ENCODE measurements at regions not wholly inside any gene's neighbourhood (a gene's known extent, or its start where the extent isn't known, plus 50 kb on each side); places are given as distances from the start of the nearest gene placed in this dataset.

DNA sequence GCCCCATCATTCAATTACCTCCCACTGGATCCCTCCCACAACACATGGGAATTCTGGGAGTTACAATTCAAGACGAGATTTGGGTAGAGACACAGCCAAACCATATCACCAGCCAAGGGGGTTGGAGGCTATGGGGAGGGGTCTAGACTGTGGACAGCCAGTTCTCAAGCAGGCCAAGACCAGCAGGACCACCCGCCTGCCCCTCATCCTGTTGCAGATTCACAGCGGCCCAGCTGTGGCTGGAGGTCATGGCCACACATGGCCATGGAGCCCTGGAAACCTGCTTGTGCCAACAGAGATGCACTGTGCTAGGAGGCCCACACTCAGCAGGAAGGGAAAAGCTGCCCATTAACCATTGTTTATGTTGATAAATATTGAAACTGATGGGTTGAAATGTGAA is 240.5 kb downstream of the TTLL2 start:
- ATAC-seq (no peak), DNase-seq (no peak)
- Histone ChIP-seq H3K27ac (peak overlapping the region; percentile 37), H3K9me3 (no peaks in the 10 kb centered on the region), H3K36me3 (no peaks in the 10 kb centered on the region), H3K4me1 (peaks cover 16% of the 10 kb centered on the region), H3K27me3 (ENCODE audit: low read depth) (no peaks in the 10 kb centered on the region), H3K4me3 (no peak overlapping the region)
- intact Hi-C loops (cut with DNase I) = no loop called here
- no peak for TF ChIP-seq CTCF (IDR thresholded peaks at IDR 0.05)

DNA sequence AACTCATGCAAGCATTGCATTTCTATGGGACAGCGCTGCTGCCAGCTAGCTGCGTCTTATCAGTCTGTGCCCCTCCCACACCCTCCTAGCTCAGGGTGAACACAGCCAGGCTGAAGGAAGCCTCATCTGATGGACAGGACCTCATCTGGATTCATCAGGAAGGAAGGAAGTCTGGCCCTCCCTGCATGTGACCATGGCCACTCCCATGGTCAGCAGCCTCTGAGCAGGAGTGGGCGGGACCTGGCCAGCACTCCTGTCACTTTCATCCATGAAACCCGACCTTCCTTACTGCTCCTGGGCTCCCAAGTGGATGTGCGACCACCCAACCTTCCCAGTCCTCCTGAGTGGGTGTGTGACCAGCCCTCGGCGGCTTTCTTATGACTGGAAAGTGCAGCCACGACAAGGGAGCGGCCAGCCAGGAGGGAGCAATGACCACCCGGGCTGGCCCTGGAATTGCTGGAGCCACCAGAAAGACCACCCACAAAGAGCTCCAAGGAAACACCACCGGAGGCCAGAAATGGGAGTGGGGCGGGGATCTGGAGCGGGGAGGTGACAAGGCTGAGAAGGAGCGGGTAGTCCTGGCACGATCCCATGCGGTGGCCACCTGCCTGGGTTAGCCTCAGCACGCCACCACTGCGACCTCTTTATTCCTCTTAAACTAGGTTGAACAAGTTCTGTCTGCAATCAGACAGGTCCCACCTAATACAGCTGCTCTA is 241.2 kb downstream of the TTLL2 start:
- Histone ChIP-seq H3K4me1 (peaks cover 16% of the 10 kb centered on the region), H3K4me3 (peak overlapping the region; percentile 13), H3K36me3 (no peaks in the 10 kb centered on the region), H3K27ac (peak overlapping the region; percentile 54), H3K9me3 (no peaks in the 10 kb centered on the region), H3K27me3 (ENCODE audit: low read depth) (no peaks in the 10 kb centered on the region)
- no peak for TF ChIP-seq CTCF (IDR thresholded peaks at IDR 0.05)
- no peak for DNase-seq
- peak; percentile 70 to 72 for ATAC-seq
- intact Hi-C loops (cut with DNase I) = no loop called here

- H3K27me3 ChIP-seq (ENCODE audit: low read depth) = no peaks in the 10 kb centered on the region
- H3K27ac ChIP-seq = peak overlapping the region; percentile 54
- intact Hi-C loops (cut with DNase I) = no loop called here
- H3K4me1 ChIP-seq = peaks cover 16% of the 10 kb centered on the region
- no peak for TF ChIP-seq CTCF (IDR thresholded peaks at IDR 0.05)
- no peak for DNase-seq
- H3K9me3 ChIP-seq = no peaks in the 10 kb centered on the region
- H3K4me3 ChIP-seq = peak overlapping the region; percentile 13
- ATAC-seq = peak; percentile 21 to 31
- H3K36me3 ChIP-seq = no peaks in the 10 kb centered on the region
Observed at GRCh38 chr6:167566711-167567141, 241.8 kb downstream of the TTLL2 start.

- no peak for DNase-seq
- Histone ChIP-seq H3K9me3 (no peaks in the 10 kb centered on the region), H3K27me3 (ENCODE audit: low read depth) (no peaks in the 10 kb centered on the region), H3K27ac (no peak overlapping the region), H3K36me3 (no peaks in the 10 kb centered on the region), H3K4me3 (no peak overlapping the region), H3K4me1 (peaks cover 16% of the 10 kb centered on the region)
- TF ChIP-seq CTCF (IDR thresholded peaks at IDR 0.05) = no peak
- intact Hi-C loops (cut with DNase I) = no loop called here
- ATAC-seq = peak; percentile 6 to 12
Observed at GRCh38 chr6:167567142-167568033, 242.5 kb downstream of the TTLL2 start.

GRCh38 chr6:167568407-167569024 is 243.6 kb downstream of the TTLL2 start:
- Histone ChIP-seq H3K27me3 (ENCODE audit: low read depth) (no peaks in the 10 kb centered on the region), H3K4me1 (peaks cover 19% of the 10 kb centered on the region), H3K4me3 (no peak overlapping the region), H3K36me3 (no peaks in the 10 kb centered on the region), H3K27ac (no peak overlapping the region), H3K9me3 (no peaks in the 10 kb centered on the region)
- no peak for DNase-seq
- ATAC-seq = no peak
- TF ChIP-seq CTCF (IDR thresholded peaks at IDR 0.05) = no peak
- intact Hi-C loops (cut with DNase I) = no loop called here
